K562 (cell line): ENCODE measurements at regions not wholly inside any gene's neighbourhood (a gene's known extent, or its start where the extent isn't known, plus 50 kb on each side); places are given as distances from the start of the nearest gene placed in this dataset.

ENCODE experiments used
- ATAC-seq: fragments of 200-7000 bp; cut with Tn5 transposase; 3 replicates; pipeline ENCODE4 v1.9.1; 2020; ENCODE audit warnings: moderate library complexity
- BruUV-seq: library from RNA; stranded (reverse); fragments of 400-500 nt; replicated peaks from 2 replicates; lab custom pipeline; 2021; lab: Mats Ljungman, UMichigan
- CTCF ChIA-PET: fragments of 300-600 bp; formaldehyde crosslinking; extraction: SDS; loops from one replicate; lab custom pipeline; 2021; ENCODE audit warnings: low intra/inter-chr PET ratio; lab: Yijun Ruan, JAX
- POLR2A ChIA-PET: fragments of 300-600, 350-650 bp; sonication (Branson Sonifier 250); formaldehyde crosslinking; extraction: SDS; loops from one replicate; lab custom pipeline; 2021; ENCODE audit warnings: antibody characterized with exemption, inconsistent platforms; lab: Yijun Ruan, JAX
- DNase-seq, 4 experiments: peaks; one replicate each; pipeline versions ENCODE4 v3.0.0 to v3.0.0-alpha.2; 2011 to 2018; ENCODE audit warnings: low spot score in 3 of 4, mixed read lengths in 3 of 4; ENCODE audit errors: extremely low read depth in 1 of 4
- FAIRE-seq: peaks from 2 replicates; lab custom pipeline; 2011; peaks lifted over from hg19 to GRCh38; lab: Jason Lieb, UNC
- H2AFZ ChIP-seq: 2 replicates; pipeline ENCODE4 v1.6.0; 2011; ENCODE audit warnings: low read depth, low read length, control low read depth, inconsistent platforms
- H3K27ac ChIP-seq: fragments of 200-600 bp; 3 replicates; pipeline ENCODE4 v1.8.0; 2011; ENCODE audit warnings: low read depth, mild to moderate bottlenecking, control low read depth, inconsistent platforms, low read length, moderate library complexity, mixed read lengths; ENCODE audit errors: extremely low read depth
- H3K27me3 ChIP-seq, 2 experiments: fragments of 300-600 bp in 1 of 2; 2 replicates in 1 of 2; 3 replicates in 1 of 2; pipeline versions ENCODE4 v1.6.0 to v1.8.0; 2011; ENCODE audit warnings: inconsistent platforms in 2 of 2, low read length in 2 of 2, mild to moderate bottlenecking in 1 of 2, mixed read lengths in 1 of 2, moderate library complexity in 1 of 2; ENCODE audit not compliant: control insufficient read depth in 2 of 2, insufficient read depth in 2 of 2
- H3K36me3 ChIP-seq: fragments of 300-600 bp; 3 replicates; pipeline ENCODE4 v1.8.0; 2011; ENCODE audit warnings: mild to moderate bottlenecking, low read length, inconsistent platforms; ENCODE audit not compliant: control insufficient read depth, insufficient read depth
- H3K4me1 ChIP-seq, 2 experiments: fragments of 200-600 bp in 1 of 2; replicated peaks in 1 of 2; 2 replicates in 1 of 2; 3 replicates in 1 of 2; pipeline versions ENCODE4 v1.5.1 to v1.8.0; 2011; ENCODE audit warnings: inconsistent platforms in 2 of 2, low read length in 2 of 2, mild to moderate bottlenecking in 1 of 2, mixed read lengths in 1 of 2, moderate library complexity in 1 of 2; ENCODE audit not compliant: control insufficient read depth in 2 of 2, insufficient read depth in 2 of 2
- H3K4me2 ChIP-seq: 2 replicates; pipeline ENCODE4 v1.6.1; 2011; ENCODE audit warnings: low read length, control low read depth, inconsistent platforms, mixed read lengths; ENCODE audit not compliant: insufficient read depth
- H3K4me3 ChIP-seq: fragments of 200-600 bp; sonication (generic), shearing (Covaris generic); 2 replicates; pipeline ENCODE4 v1.5.1; 2016; ENCODE audit warnings: control low read depth, inconsistent platforms
- H3K79me2 ChIP-seq: fragments of 200-600 bp; 3 replicates; pipeline ENCODE4 v1.8.0; 2011; ENCODE audit warnings: low read length, inconsistent platforms; ENCODE audit not compliant: control insufficient read depth, insufficient read depth
- H3K9ac ChIP-seq, 2 experiments: 2 replicates each; pipeline versions ENCODE4 v1.6.0 to v1.6.1; 2011; ENCODE audit warnings: low read depth in 2 of 2, low read length in 2 of 2, control low read depth in 1 of 2, inconsistent platforms in 1 of 2, mild to moderate bottlenecking in 1 of 2, mixed read lengths in 1 of 2; ENCODE audit not compliant: insufficient read depth in 1 of 2
- H3K9me1 ChIP-seq: one replicate; pipeline ENCODE4 v1.6.0; 2011; ENCODE audit warnings: inconsistent platforms, mild to moderate bottlenecking, low read length, moderate library complexity; ENCODE audit not compliant: control insufficient read depth, insufficient read depth
- H3K9me3 ChIP-seq: replicated peaks from 2 replicates; pipeline ENCODE4 v1.5.1; 2011; ENCODE audit warnings: low read depth, low read length, inconsistent platforms; ENCODE audit not compliant: control insufficient read depth, insufficient read depth
- H4K20me1 ChIP-seq: replicated peaks from 2 replicates; pipeline ENCODE4 v1.6.1; 2011; ENCODE audit warnings: low read length, inconsistent platforms, mixed read lengths; ENCODE audit not compliant: control insufficient read depth, insufficient read depth
- ATF3 ChIP-seq, 2 experiments: fragments of 450-650 bp in 1 of 2; sonication (generic) in 1 of 2; formaldehyde crosslinking in 1 of 2; IDR thresholded peaks in 1 of 2; conservative IDR thresholded peaks in 1 of 2; 2 replicates each; pipeline versions ENCODE4 v1.6.1 to v1.8.1; 2016 to 2023; ENCODE audit warnings: mild to moderate bottlenecking in 2 of 2, moderate library complexity in 2 of 2, inconsistent platforms in 1 of 2, missing genetic modification reagents in 1 of 2
- USF2 ChIP-seq: sonication (generic); formaldehyde crosslinking; IDR thresholded peaks from 2 replicates; pipeline ENCODE4 v1.5.0; 2020; ENCODE audit warnings: missing genetic modification reagents
- XRCC5 ChIP-seq: fragments of 200-400 bp; formaldehyde crosslinking; IDR thresholded peaks from 2 replicates; pipeline ENCODE4 v1.6.1; 2017; ENCODE audit warnings: low read depth, mild to moderate bottlenecking, low read length
- ZNF408 ChIP-seq: fragments of 250-450 bp; sonication (Bioruptor Pico); IDR thresholded peaks from 2 replicates; pipeline ENCODE4 v1.4.0; 2020; ENCODE audit warnings: low read depth, mild to moderate bottlenecking, moderate library complexity
- WGBS: fragments of 100-300 bp; shearing (Covaris generic); methylation state at CpG from one replicate; pipeline ENCODE4 v1.1.6; 2016; ENCODE audit warnings: low coverage, mixed read lengths; ENCODE audit not compliant: insufficient coverage; ENCODE audit errors: missing lambda C conversion rate; 5-methylcytosine and 5-hydroxymethylcytosine counted together
- in situ Hi-C: fragments of 300-500 bp; cut with MboI; formaldehyde crosslinking; loops from 4 replicates; pipeline ENCODE4 v1.15.0; 2018; ENCODE audit warnings: inconsistent platforms, mixed read lengths
- intact Hi-C: fragments of 100-400 bp; cut with micrococcal nuclease; formaldehyde crosslinking; loops from 2 replicates; pipeline ENCODE4 v1.14.2; 2022

GRCh38 chr12:9380650-9381049, 172.5 kb upstream of the PZP start:
- POLR2A ChIA-PET, result no interaction called here
- 71% methylated on average over 4 of the region's 4 CpGs for WGBS

More at GRCh38 chr12:9380650-9381049, 172.5 kb upstream of the PZP start:
- Histone ChIP-seq H3K9me3 (no peaks in the 10 kb centered on the region), H3K36me3 (no peaks in the 10 kb centered on the region), H4K20me1 (no peaks in the 10 kb centered on the region), H3K9me1 (no peaks in the 10 kb centered on the region), H3K9ac (no peak overlapping the region), H3K79me2 (no peaks in the 10 kb centered on the region), H2AFZ (no peak overlapping the region), H3K4me2 (no peak overlapping the region), H3K27me3 (peaks cover 0 to 11% of the 10 kb centered on the region in 2 experiments; a peak in 3 of 5 replicates), H3K4me3 (no peak overlapping the region), H3K4me1 (peaks cover 0 to 4% of the 10 kb centered on the region in 2 experiments; a peak in 2 of 5 replicates), H3K27ac (no peak overlapping the region)
- ATAC-seq (no peak), FAIRE-seq (no peak), DNase-seq (no peak)
- BruUV-seq, result no TSS peak
- CTCF ChIA-PET, result no interaction called here
- TF ChIP-seq ZNF408 (CRISPR knock-in tag) (no peak), ATF3 (IDR thresholded peaks at IDR 0.05) (no peak), ATF3 (CRISPR knock-in tag; conservative IDR thresholded peaks at IDR 0.05) (no peak), USF2 (CRISPR knock-in tag) (no peak), XRCC5 (no peak)
- intact Hi-C loops (no loop called here), in situ Hi-C loops (loop anchor here (10.0 kb wide), 1 partner anchor 204 kb away; no protein-coding TSS in a partner anchor)
